Skeletal muscle satellite cell (primary cell): ENCODE measurements at regions not wholly inside any gene's neighbourhood (a gene's known extent, or its start where the extent isn't known, plus 50 kb on each side); places are given as distances from the start of the nearest gene placed in this dataset.
"Not testable (repeated sequence)": the region's sequence is repeated elsewhere in the genome, so short reads cannot be mapped to it uniquely, and the experiment has no call there.

Experiments
- H3K27me3 ChIP-seq: 2 replicates; pipeline ENCODE4 v1.7.0; 2013; ENCODE audit warnings: low read length; ENCODE audit not compliant: control insufficient read depth, insufficient read depth
- H3K36me3 ChIP-seq: 2 replicates; pipeline ENCODE4 v1.7.0; 2013; ENCODE audit warnings: mild to moderate bottlenecking, control low read depth, low read length; ENCODE audit not compliant: insufficient read depth
- H3K4me1 ChIP-seq: 2 replicates; pipeline ENCODE4 v1.7.0; 2013; ENCODE audit warnings: low read length; ENCODE audit not compliant: control insufficient read depth, insufficient read depth
- H3K4me2 ChIP-seq: 2 replicates; pipeline ENCODE4 v1.7.0; 2013; ENCODE audit warnings: mild to moderate bottlenecking, low read length
- H3K4me3 ChIP-seq: 2 replicates; pipeline ENCODE4 v1.7.0; 2013; ENCODE audit warnings: low read length
- H3K9ac ChIP-seq: 2 replicates; pipeline ENCODE4 v1.7.0; 2013; ENCODE audit warnings: mild to moderate bottlenecking, low read depth, low read length, moderate library complexity
- H3K9me3 ChIP-seq: replicated peaks from 2 replicates; pipeline ENCODE4 v1.7.0; 2013; ENCODE audit warnings: mild to moderate bottlenecking, control low read depth, low read length

DNA sequence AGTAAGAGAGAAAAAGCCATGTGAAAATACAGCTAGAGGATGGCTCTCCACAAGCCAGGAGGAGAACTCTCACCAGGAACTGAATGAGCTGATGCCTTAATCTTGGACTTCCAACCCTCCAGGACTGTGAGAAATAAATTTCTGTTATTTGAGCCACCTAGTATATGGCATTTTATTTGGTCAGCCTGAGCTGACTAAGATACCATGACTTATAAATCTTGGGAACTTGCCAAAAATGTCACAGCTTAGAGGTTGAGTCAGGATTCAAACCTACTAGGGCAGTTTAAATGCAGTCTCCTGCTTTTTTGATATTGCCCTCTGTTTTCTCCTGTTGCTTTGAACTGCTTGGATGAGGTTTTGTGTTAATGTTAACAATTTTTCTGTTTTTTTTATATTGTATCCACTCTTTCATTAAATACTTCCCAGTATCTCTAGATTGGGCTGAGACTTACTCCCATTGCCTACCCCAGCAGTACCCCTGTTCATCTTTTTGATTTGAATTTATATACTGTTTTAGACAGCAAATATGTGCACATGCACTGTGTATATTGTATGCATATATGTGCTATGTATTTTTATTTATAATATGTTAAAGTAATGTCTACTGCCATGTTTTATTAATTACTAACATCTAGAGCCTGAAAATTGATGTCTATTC is 1223.2 kb downstream of the OTOL1 start:
- Histone ChIP-seq H3K9me3 (no peaks in the 10 kb centered on the region), H3K9ac (no peak overlapping the region), H3K27me3 (no peaks in the 10 kb centered on the region), H3K4me2 (no peak overlapping the region), H3K4me3 (no peak overlapping the region), H3K36me3 (no peaks in the 10 kb centered on the region), H3K4me1 (peaks cover 12% of the 10 kb centered on the region)

DNA sequence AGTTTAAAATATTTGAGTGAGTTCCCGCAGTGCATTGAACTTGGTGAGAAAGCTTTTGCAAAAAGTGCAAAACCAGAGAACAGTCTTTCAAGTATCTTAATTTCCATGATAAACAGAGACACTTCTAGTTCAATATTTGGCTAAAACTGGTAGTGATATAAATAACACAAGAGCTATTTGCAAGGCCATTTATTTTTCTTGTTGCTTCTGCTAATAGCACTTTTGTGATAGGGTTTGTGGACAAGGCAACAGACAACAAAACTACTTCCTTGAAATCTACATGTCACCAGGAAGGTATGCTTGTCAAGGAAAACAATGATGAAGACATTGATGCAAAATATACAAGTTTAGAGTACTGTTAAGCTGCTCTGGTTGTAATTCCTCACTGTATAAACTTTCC is 1225.1 kb downstream of the OTOL1 start:
- H3K36me3 ChIP-seq, result no peaks in the 10 kb centered on the region
- H3K27me3 ChIP-seq, result no peaks in the 10 kb centered on the region
- H3K4me1 ChIP-seq, result peaks cover 12% of the 10 kb centered on the region
- no peak overlapping the region for H3K4me2 ChIP-seq
- H3K9me3 ChIP-seq, result no peaks in the 10 kb centered on the region
- H3K4me3 ChIP-seq, result no peak overlapping the region
- H3K9ac ChIP-seq, result no peak overlapping the region

DNA sequence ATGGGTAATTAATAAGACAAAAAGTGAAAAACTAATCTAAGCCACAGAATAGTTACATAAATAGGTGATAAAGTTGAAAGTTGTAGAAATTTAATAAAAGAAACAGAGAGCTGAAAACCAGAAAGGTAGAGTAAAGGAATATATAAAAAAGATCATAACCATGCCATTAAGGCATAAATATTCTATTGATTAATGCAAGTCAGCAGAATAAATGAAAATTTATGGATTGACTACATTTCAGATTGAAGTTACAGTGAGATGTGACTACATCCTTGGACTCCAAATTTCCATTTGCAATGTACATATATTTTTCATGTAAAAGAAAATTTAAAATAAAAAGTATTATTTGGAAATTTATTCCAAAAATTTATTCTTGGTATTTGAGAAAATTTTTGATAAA is 1225.7 kb downstream of the OTOL1 start:
- peaks cover 12% of the 10 kb centered on the region for H3K4me1 ChIP-seq
- no peaks in the 10 kb centered on the region for H3K9me3 ChIP-seq
- no peaks in the 10 kb centered on the region for H3K27me3 ChIP-seq
- H3K4me2 ChIP-seq, result no peak overlapping the region
- no peaks in the 10 kb centered on the region for H3K36me3 ChIP-seq
- H3K4me3 ChIP-seq, result no peak overlapping the region
- H3K9ac ChIP-seq, result no peak overlapping the region

DNA sequence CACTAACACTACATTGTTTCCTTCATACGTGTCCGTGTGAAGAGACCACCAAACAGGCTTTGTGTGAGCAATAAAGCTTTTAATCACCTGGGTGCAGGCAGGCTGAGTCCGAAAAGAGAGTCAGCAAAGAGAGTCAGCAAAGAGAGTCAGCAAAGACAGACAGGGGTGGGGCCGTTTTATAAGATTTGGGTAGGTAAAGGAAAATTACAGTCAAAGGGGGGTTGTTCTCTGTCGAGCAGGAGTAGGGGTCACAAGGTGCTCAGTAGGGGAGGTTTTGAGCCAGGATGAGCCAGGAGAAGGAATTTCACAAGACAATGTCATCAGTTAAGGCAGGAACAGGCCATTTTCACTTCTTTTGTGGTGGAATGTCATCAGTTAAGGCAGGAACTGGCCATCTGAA is 1226.2 kb downstream of the OTOL1 start:
- H3K4me2 ChIP-seq, H3K9me3 ChIP-seq, H3K27me3 ChIP-seq, H3K36me3 ChIP-seq, H3K4me3 ChIP-seq, H3K9ac ChIP-seq: not testable (repeated sequence)
- H3K4me1 ChIP-seq, result peaks cover 12% of the 10 kb centered on the region

DNA sequence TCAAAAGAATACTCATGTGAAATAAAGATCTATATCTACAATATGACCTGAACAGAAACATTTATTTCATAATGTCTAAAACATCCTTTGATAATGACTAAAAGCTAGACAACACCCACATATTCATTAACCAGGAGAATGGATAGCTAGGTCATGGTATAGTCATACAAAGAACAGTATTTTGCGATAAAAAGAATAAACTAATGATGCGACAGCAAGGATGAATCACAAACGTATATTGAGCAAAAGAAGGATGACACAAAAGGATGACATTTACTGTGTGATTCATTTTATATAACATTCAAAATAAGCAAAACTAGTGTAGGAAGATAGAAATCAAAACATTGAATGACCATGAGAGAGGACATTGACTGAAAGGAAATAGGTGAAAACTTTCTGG is 1233.1 kb downstream of the OTOL1 start:
- no peak overlapping the region for H3K4me3 ChIP-seq
- H3K4me2 ChIP-seq, result no peak overlapping the region
- no peaks in the 10 kb centered on the region for H3K36me3 ChIP-seq
- no peaks in the 10 kb centered on the region for H3K9me3 ChIP-seq
- H3K4me1 ChIP-seq, result peaks cover 11% of the 10 kb centered on the region
- no peaks in the 10 kb centered on the region for H3K27me3 ChIP-seq
- H3K9ac ChIP-seq, result no peak overlapping the region

DNA sequence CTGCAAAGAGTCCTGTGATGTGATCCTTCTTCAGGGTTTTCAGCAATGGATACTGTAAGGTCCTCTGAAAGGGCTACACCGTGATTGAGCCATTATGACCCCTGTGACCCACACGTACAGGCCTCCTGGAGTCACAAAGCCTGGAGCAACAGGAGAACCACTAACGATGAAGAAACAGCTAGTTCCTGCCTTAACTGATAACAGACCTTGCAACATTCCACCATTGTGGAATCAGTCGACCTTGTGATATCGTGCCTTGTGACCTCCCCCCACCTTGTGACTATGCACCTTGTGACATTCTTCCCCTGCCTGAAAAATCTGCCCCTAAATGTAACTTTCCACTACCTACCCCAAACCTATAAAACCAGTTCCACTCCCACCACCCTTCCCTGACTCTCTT is 1235.4 kb downstream of the OTOL1 start:
- H3K4me1 ChIP-seq, result peaks cover 13% of the 10 kb centered on the region
- H3K36me3 ChIP-seq, H3K9me3 ChIP-seq, H3K4me3 ChIP-seq, H3K9ac ChIP-seq, H3K4me2 ChIP-seq, H3K27me3 ChIP-seq: not testable (repeated sequence)

DNA sequence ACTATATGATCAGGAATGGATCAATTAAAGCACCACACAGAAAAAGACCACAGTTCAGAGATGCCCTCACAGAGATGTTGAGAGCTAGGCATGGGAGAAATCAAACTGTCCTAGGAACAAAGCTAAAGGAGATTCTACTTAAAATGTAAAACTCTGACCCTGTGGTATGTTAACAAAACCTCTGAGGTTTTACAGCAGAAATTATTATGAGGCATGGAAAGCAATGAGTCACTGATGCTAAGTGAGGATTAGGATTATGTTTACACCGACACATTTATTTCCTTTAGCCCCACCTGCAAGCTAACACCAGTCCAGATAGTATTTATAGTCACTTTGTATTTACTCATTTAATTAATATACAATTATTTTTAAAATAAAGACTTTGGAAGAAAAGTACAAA is 1242.2 kb downstream of the OTOL1 start:
- H3K9ac ChIP-seq, result no peak overlapping the region
- H3K9me3 ChIP-seq, result no peaks in the 10 kb centered on the region

DNA sequence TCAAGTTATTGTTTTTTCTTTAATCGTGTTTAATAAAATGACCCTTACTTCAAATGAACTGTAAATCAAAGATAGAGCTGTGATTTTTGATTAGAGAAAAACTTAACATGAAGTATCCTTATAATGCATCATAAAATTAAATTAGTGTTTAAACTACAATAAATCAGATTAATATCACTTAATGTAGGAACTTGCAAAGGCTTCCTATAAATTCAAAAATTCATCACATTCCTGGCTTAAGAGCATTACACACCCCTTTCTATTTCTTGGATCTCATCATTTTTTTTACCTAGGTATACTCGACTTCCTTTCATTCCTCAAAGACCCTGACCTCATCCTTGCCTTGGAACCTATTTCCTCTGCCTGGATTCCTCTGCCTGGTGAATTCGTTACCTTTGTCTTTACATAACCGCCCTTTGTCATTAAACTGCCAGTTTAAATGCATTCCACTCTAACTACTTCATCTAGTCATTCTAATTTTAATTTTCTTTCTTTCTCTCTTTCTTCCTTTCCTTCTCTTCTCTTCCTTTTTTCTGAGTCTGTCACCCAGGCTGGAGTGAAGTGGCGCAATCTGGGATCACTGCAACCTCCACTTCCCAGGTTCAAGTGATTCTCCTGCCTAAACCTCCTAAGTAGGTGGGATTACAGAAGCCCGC is 1244.5 kb downstream of the OTOL1 start:
- Histone ChIP-seq H3K27me3 (no peaks in the 10 kb centered on the region), H3K9me3 (no peaks in the 10 kb centered on the region), H3K4me1 (peaks cover 2% of the 10 kb centered on the region), H3K36me3 (no peaks in the 10 kb centered on the region), H3K4me3 (no peak overlapping the region), H3K9ac (no peak overlapping the region), H3K4me2 (no peak overlapping the region)

More for the DNA sequence above, 1242.2 kb downstream of the OTOL1 start:
- H3K4me3 ChIP-seq, result no peak overlapping the region
- H3K4me2 ChIP-seq, result no peak overlapping the region
- H3K4me1 ChIP-seq, result peaks cover 2% of the 10 kb centered on the region
- no peaks in the 10 kb centered on the region for H3K36me3 ChIP-seq
- H3K27me3 ChIP-seq, result no peaks in the 10 kb centered on the region

DNA sequence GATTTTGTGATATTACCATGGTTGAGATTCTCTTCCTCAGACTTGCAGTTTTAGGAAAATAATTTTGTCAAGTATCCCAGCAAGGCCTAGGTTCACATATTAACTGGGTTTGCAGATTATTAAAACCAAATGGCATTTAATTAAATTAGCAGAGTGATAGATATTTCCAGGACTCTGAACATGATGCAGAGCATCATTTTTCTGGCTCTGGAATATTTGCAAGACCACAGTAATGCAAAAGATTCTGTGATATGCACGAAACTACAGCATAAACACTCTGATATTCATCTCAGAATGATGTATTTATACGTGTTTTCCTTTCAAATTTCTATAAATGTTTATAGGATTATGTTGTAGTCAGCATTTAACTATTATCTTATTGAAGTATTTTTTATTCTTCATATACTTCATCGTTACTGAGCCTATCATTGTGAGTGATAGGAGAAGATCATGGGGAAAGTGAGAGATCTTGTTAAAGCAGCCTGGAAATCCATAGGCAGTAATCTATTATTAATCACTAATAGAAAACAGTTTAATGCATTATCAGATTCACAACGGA is 1245.6 kb downstream of the OTOL1 start:
- no peak overlapping the region for H3K9ac ChIP-seq
- no peaks in the 10 kb centered on the region for H3K36me3 ChIP-seq
- no peak overlapping the region for H3K4me3 ChIP-seq
- no peak overlapping the region for H3K4me2 ChIP-seq
- H3K27me3 ChIP-seq, result no peaks in the 10 kb centered on the region
- H3K4me1 ChIP-seq, result no peaks in the 10 kb centered on the region
- H3K9me3 ChIP-seq, result no peaks in the 10 kb centered on the region

DNA sequence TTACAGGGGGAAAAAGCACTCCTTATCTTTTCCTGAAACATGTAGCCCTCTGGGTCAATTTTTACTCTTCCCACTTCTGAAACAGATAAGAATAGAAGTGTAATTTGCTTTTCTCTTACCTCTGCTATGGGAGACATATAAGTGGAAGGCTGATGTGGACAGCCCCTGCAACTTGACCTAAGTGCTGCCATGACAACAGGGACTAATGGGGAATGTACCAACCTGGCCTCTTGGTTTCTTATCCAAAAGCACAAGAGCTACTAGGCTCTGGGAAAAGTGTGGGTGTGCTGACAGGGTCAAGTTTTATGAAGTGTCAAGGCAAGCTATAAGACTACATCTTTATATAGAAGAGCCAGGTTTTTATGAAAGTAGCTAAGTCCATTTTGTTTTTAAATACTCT is 1246.5 kb downstream of the OTOL1 start:
- Histone ChIP-seq H3K4me1 (no peaks in the 10 kb centered on the region), H3K4me3 (no peak overlapping the region), H3K4me2 (no peak overlapping the region), H3K36me3 (no peaks in the 10 kb centered on the region), H3K9me3 (no peaks in the 10 kb centered on the region), H3K27me3 (no peaks in the 10 kb centered on the region), H3K9ac (no peak overlapping the region)

DNA sequence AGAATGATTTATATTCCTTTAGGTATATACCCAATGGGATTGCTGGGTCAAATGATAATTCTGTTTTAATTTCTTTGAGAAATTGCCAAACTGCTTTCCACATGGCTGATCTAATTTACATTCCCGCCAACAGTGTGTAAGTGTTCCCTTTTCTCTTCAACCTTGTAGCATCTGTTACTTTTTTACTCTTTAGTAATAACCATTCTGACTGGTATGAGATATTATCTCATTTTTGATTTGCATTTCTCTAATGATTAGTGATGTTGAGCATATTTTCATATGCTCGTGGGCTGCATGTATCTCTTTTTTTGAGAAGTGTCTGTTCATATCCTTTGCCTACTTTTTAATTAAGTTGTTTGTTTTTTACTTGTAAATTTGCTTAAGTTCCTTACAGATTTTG is 1264.2 kb downstream of the OTOL1 start:
- Histone ChIP-seq H3K4me1 (no peaks in the 10 kb centered on the region), H3K9ac (no peak overlapping the region), H3K4me3 (no peak overlapping the region), H3K4me2 (no peak overlapping the region), H3K27me3 (no peaks in the 10 kb centered on the region), H3K9me3 (no peaks in the 10 kb centered on the region), H3K36me3 (no peaks in the 10 kb centered on the region)
